Neural progenitor cell (in vitro differentiated cells): ENCODE measurements at regions not wholly inside any gene's neighbourhood (a gene's known extent, or its start where the extent isn't known, plus 50 kb on each side); places are given as distances from the start of the nearest gene placed in this dataset.

Experiments
- DNase-seq: peaks from one replicate; pipeline ENCODE4 v3.0.0-alpha.2; 2016; ENCODE audit warnings: low spot score
- H2AFZ ChIP-seq: fragments of 200-600 bp; sonication (generic); replicated peaks from 2 replicates; pipeline ENCODE4 v1.6.1; 2016; ENCODE audit warnings: antibody characterized with exemption
- H3F3A ChIP-seq: fragments of 200-600 bp; sonication (generic); 2 replicates; pipeline ENCODE4 v1.6.1; 2016; ENCODE audit warnings: antibody characterized with exemption, low read depth
- H3K27ac ChIP-seq: fragments of 200-600 bp; sonication (generic); 2 replicates; pipeline ENCODE4 v1.5.1; 2016; ENCODE audit warnings: mild to moderate bottlenecking
- H3K27me3 ChIP-seq: fragments of 200-600 bp; sonication (generic); 2 replicates; pipeline ENCODE4 v1.6.1; 2016; ENCODE audit warnings: mild to moderate bottlenecking, moderate library complexity
- H3K36me3 ChIP-seq: fragments of 200-600 bp; sonication (generic); 2 replicates; pipeline ENCODE4 v1.5.1; 2016
- H3K4me1 ChIP-seq: fragments of 200-600 bp; sonication (generic); 2 replicates; pipeline ENCODE4 v1.6.1; 2016; ENCODE audit warnings: mixed run types
- H3K4me2 ChIP-seq: fragments of 200-600 bp; sonication (generic); 2 replicates; pipeline ENCODE4 v1.6.1; 2016
- H3K4me3 ChIP-seq: fragments of 200-600 bp; sonication (generic); 2 replicates; pipeline ENCODE4 v1.5.1; 2016
- H3K79me2 ChIP-seq: fragments of 200-600 bp; sonication (generic); 2 replicates; pipeline ENCODE4 v1.6.1; 2016; ENCODE audit warnings: low read depth
- H3K9ac ChIP-seq: fragments of 200-600 bp; sonication (generic); 2 replicates; pipeline ENCODE4 v1.6.1; 2016
- H3K9me3 ChIP-seq: fragments of 200-600 bp; sonication (generic); 2 replicates; pipeline ENCODE4 v1.5.1; 2016; ENCODE audit warnings: low read depth
- H4K20me1 ChIP-seq: fragments of 200-600 bp; sonication (generic); 2 replicates; pipeline ENCODE4 v1.6.1; 2016; ENCODE audit warnings: low read depth
- H3K27ac Mint-ChIP-seq: 3 replicates; pipeline ENCODE4 v1.8.0; 2021; ENCODE audit warnings: mixed read lengths
- H3K27me3 Mint-ChIP-seq: 2 replicates; pipeline ENCODE4 v1.8.0; 2022; ENCODE audit warnings: low read depth, mild to moderate bottlenecking, inconsistent platforms, moderate library complexity, mixed read lengths; ENCODE audit not compliant: insufficient read depth
- H3K36me3 Mint-ChIP-seq: 3 replicates; pipeline ENCODE4 v1.8.0; 2021; ENCODE audit warnings: mixed read lengths
- H3K4me1 Mint-ChIP-seq: 3 replicates; pipeline ENCODE4 v1.8.0; 2021; ENCODE audit warnings: mixed read lengths
- H3K4me3 Mint-ChIP-seq: 3 replicates; pipeline ENCODE4 v1.8.0; 2021; ENCODE audit warnings: mild to moderate bottlenecking, moderate library complexity, mixed read lengths
- H3K9me3 Mint-ChIP-seq: 3 replicates; pipeline ENCODE4 v1.8.0; 2020; ENCODE audit warnings: mixed read lengths
- EZH2 ChIP-seq: fragments of 200-600 bp; sonication (generic); IDR thresholded peaks from 2 replicates; pipeline ENCODE4 v1.6.1; 2017; ENCODE audit warnings: antibody characterized with exemption, mild to moderate bottlenecking, moderate library complexity
- EZH2phosphoT487 ChIP-seq: fragments of 200-600 bp; sonication (generic); IDR thresholded peaks from 2 replicates; pipeline ENCODE4 v1.6.1; 2017; ENCODE audit warnings: antibody characterized with exemption
- TF ChIP-seq, protein P1 (sequence below): fragments of 200-600 bp; sonication (generic); IDR thresholded peaks from 2 replicates; pipeline ENCODE4 v1.5.1; 2017; ENCODE audit warnings: antibody characterized with exemption, mild to moderate bottlenecking

- no peak overlapping the region for H3K4me3 ChIP-seq
- H3K27me3 ChIP-seq = no peaks in the 10 kb centered on the region
- no peak for DNase-seq
- no peaks in the 10 kb centered on the region for H3K9me3 ChIP-seq
- H3K4me1 Mint-ChIP-seq = peaks cover under 1% of the 10 kb centered on the region
- no peaks in the 10 kb centered on the region for H3K4me1 ChIP-seq
- H3K4me2 ChIP-seq = no peak overlapping the region
- no peak overlapping the region for H3K4me3 Mint-ChIP-seq
- no peak overlapping the region for H2AFZ ChIP-seq
- H3K79me2 ChIP-seq = no peaks in the 10 kb centered on the region
- H3K36me3 ChIP-seq = no peaks in the 10 kb centered on the region
- H3K27me3 Mint-ChIP-seq = no peaks in the 10 kb centered on the region
- H4K20me1 ChIP-seq = no peaks in the 10 kb centered on the region
- no peaks in the 10 kb centered on the region for H3F3A ChIP-seq
- H3K9ac ChIP-seq = no peak overlapping the region
- no peak overlapping the region for H3K27ac Mint-ChIP-seq
- H3K9me3 Mint-ChIP-seq = peaks cover 4% of the 10 kb centered on the region
- no peaks in the 10 kb centered on the region for H3K36me3 Mint-ChIP-seq
- TF ChIP-seq, protein P1, sequence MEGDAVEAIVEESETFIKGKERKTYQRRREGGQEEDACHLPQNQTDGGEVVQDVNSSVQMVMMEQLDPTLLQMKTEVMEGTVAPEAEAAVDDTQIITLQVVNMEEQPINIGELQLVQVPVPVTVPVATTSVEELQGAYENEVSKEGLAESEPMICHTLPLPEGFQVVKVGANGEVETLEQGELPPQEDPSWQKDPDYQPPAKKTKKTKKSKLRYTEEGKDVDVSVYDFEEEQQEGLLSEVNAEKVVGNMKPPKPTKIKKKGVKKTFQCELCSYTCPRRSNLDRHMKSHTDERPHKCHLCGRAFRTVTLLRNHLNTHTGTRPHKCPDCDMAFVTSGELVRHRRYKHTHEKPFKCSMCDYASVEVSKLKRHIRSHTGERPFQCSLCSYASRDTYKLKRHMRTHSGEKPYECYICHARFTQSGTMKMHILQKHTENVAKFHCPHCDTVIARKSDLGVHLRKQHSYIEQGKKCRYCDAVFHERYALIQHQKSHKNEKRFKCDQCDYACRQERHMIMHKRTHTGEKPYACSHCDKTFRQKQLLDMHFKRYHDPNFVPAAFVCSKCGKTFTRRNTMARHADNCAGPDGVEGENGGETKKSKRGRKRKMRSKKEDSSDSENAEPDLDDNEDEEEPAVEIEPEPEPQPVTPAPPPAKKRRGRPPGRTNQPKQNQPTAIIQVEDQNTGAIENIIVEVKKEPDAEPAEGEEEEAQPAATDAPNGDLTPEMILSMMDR = no peak
- TF ChIP-seq EZH2phosphoT487 = no peak
- TF ChIP-seq EZH2 = no peak
- H3K27ac ChIP-seq = no peak overlapping the region
These were observed 1399.8 kb upstream of the SLC10A2 start for GRCh38 chr13:104466016-104466415.

DNA sequence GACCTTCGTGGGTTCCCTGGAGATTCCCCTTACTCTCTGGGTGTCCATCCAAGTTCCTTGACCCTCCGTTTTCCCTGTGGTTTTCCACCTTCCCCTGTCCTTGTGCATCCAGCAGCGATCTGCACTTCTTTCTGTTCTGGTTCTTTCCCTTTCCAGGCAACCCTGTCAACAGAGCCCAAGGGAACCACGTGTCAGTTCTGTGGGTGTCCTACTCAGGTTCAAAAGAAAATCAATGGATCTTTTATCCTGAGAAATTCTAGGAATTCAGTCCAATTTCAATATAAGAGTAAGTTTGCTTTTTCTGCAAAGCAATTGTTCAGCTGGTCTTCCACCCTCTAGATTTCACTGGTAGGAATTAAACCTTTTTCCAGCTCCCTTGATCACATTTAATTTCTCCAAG lies 1394.8 kb upstream of the SLC10A2 start:
- peaks cover 4% of the 10 kb centered on the region for H3K27me3 Mint-ChIP-seq
- no peaks in the 10 kb centered on the region for H4K20me1 ChIP-seq
- peaks cover 10% of the 10 kb centered on the region for H3K4me1 Mint-ChIP-seq
- TF ChIP-seq EZH2 (no peak), EZH2phosphoT487 (no peak)
- TF ChIP-seq, protein P1 = no peak
- H3K36me3 ChIP-seq = no peaks in the 10 kb centered on the region
- H3K27me3 ChIP-seq = no peaks in the 10 kb centered on the region
- H3K27ac ChIP-seq = no peak overlapping the region
- no peak overlapping the region for H3K4me3 ChIP-seq
- no peak overlapping the region for H3K27ac Mint-ChIP-seq
- no peaks in the 10 kb centered on the region for H3K79me2 ChIP-seq
- H3K4me3 Mint-ChIP-seq = no peak overlapping the region
- H3K36me3 Mint-ChIP-seq = peaks cover 1% of the 10 kb centered on the region
- no peaks in the 10 kb centered on the region for H3F3A ChIP-seq
- peaks cover 2% of the 10 kb centered on the region for H3K9me3 Mint-ChIP-seq
- DNase-seq = peak; percentile 17
- H3K4me2 ChIP-seq = no peak overlapping the region
- H3K9me3 ChIP-seq = no peaks in the 10 kb centered on the region
- H2AFZ ChIP-seq = no peak overlapping the region
- no peaks in the 10 kb centered on the region for H3K4me1 ChIP-seq
- no peak overlapping the region for H3K9ac ChIP-seq

DNA sequence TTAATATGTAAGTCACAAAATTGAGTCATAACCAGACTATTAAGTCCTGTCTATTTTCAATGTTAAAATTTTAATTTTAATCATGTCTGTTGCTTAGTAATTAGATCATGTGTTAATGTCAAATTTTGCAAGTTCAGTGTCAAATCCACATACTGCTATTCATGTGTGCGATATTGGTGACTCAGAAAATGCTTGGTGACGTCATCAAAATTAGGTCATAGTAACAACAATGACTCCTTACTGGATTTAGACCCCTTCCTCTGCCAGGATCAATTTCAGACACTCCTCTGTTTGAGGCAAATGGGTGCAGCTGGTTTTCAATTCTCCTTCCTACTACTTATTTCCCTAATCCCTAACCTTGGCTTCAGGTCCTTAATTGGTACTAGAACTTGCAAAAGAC lies 1394.3 kb upstream of the SLC10A2 start:
- Histone ChIP-seq H3K36me3 (no peaks in the 10 kb centered on the region), H3K79me2 (no peaks in the 10 kb centered on the region), H4K20me1 (no peaks in the 10 kb centered on the region), H3K9me3 (no peaks in the 10 kb centered on the region), H3K9ac (no peak overlapping the region), H3K27ac (no peak overlapping the region), H3K27me3 (no peaks in the 10 kb centered on the region), H3K4me2 (no peak overlapping the region), H3K4me1 (no peaks in the 10 kb centered on the region), H2AFZ (no peak overlapping the region), H3K4me3 (no peak overlapping the region), H3F3A (no peaks in the 10 kb centered on the region)
- H3K36me3 Mint-ChIP-seq = peaks cover 1% of the 10 kb centered on the region
- peaks cover 10% of the 10 kb centered on the region for H3K4me1 Mint-ChIP-seq
- H3K27ac Mint-ChIP-seq = no peak overlapping the region
- DNase-seq = no peak
- no peak overlapping the region for H3K4me3 Mint-ChIP-seq
- no peak for TF ChIP-seq EZH2phosphoT487
- TF ChIP-seq, protein P1 = no peak
- no peak for TF ChIP-seq EZH2
- peaks cover 2% of the 10 kb centered on the region for H3K9me3 Mint-ChIP-seq
- peaks cover 4% of the 10 kb centered on the region for H3K27me3 Mint-ChIP-seq

DNA sequence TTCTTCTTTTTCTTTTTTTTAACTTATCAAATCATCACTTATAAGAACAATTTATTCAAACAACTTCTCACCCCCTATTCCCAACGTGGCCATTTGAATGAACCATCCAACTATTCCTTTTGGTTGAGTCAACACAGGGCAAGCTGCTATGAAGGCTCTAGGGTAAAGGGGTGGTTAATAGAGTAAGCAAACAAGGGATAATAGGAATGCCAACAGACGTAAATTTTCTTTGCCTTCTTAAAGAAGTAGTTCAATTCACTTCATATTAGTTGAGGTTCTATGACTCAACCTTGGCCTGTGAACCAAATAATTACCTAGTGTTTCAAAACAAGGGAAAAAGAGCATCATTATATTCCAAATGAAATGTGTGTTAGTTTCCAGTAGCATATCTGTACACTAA lies 1383.8 kb upstream of the SLC10A2 start:
- Histone ChIP-seq H2AFZ (no peak overlapping the region), H3K36me3 (no peaks in the 10 kb centered on the region), H3K27me3 (no peaks in the 10 kb centered on the region), H3K9me3 (peaks cover 3% of the 10 kb centered on the region), H3K9ac (no peak overlapping the region), H3K27ac (no peak overlapping the region), H4K20me1 (no peaks in the 10 kb centered on the region), H3K4me2 (no peak overlapping the region), H3K4me3 (no peak overlapping the region), H3K4me1 (no peaks in the 10 kb centered on the region), H3F3A (no peaks in the 10 kb centered on the region), H3K79me2 (no peaks in the 10 kb centered on the region)
- Mint-ChIP-seq H3K4me3 (no peak overlapping the region), H3K9me3 (peaks cover 7% of the 10 kb centered on the region), H3K36me3 (no peaks in the 10 kb centered on the region), H3K4me1 (no peaks in the 10 kb centered on the region), H3K27ac (no peak overlapping the region), H3K27me3 (no peaks in the 10 kb centered on the region)
- TF ChIP-seq EZH2 (no peak), EZH2phosphoT487 (no peak)
- TF ChIP-seq, protein P1 = no peak
- no peak for DNase-seq
